ENCODE measurements at regions not wholly inside any gene's neighbourhood (a gene's known extent, or its start where the extent isn't known, plus 50 kb on each side); places are given as distances from the start of the nearest gene placed in this dataset.

DNA sequence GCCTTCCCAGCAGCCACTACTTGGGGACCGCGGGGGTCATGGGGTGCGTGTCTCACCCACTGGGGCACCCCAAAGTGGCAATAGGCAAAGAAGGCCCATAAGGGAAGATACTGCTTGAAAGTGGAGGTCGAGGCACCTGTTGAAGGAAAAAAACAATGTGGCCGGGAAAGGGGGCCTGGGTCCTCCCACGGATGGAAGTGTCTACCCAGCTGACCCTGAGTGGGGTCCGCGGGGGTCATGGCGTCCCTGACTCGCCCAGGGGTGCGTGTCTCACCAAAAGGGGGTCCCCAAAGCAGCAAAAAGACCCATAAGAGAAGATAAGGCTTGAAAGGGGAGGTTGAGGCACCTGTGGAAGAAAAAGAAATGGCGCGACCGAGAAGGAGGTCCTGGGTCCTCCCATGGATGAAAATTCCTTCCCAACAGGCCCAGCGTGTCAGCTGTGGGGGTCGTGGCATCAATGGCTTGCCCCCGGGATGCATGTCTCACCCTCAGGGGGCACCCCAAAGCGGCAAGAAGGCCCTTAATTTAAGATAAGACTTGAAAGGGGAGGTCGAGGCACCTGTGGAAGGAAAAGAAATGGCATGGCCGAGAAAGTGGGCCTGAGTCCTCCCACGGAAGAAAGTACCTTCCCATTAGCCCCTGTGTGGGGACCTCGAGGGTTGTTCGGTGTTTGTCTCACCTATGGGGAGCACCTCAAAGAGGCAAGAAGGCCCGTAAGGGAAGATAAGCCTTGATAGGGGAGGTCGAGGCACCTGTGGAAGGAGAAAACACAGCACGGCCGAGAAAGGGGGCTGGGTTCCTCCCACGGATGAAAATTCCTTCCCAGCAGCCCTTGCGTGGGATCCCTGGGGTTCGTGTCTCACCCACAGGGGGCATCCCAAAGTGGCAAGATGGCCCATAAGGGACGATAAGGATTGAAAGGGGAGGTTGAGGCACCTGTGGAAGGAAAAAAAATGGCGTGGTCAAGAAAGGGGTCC, 266.0 kb downstream of the ALG10 start:
- H3K4me3 ChIP-seq (ENCODE audit: low read depth, low read length): no peak overlapping the region
- DNase-seq (ENCODE audit: low read depth): no peak
- TF ChIP-seq POLR2A (IDR thresholded peaks at IDR 0.05; ENCODE audit: extremely low read depth, insufficient read length) (no peak), CTCF (IDR thresholded peaks at IDR 0.05; ENCODE audit: low read depth, low read length) (no peak), MAX (IDR thresholded peaks at IDR 0.05; ENCODE audit: low read depth, low read length) (no peak), MYC (IDR thresholded peaks at IDR 0.05; ENCODE audit: low read depth, low read length) (no peak)

- TF ChIP-seq CTCF (IDR thresholded peaks at IDR 0.05; ENCODE audit: low read depth, low read length): no peak
- no peak for TF ChIP-seq POLR2A (IDR thresholded peaks at IDR 0.05; ENCODE audit: extremely low read depth, insufficient read length)
- no peak for TF ChIP-seq MAX (IDR thresholded peaks at IDR 0.05; ENCODE audit: low read depth, low read length)
- no peak for TF ChIP-seq MYC (IDR thresholded peaks at IDR 0.05; ENCODE audit: low read depth, low read length)
These were observed 266.7 kb downstream of the ALG10 start for GRCh38 chr12:34288963-34289345.

DNA sequence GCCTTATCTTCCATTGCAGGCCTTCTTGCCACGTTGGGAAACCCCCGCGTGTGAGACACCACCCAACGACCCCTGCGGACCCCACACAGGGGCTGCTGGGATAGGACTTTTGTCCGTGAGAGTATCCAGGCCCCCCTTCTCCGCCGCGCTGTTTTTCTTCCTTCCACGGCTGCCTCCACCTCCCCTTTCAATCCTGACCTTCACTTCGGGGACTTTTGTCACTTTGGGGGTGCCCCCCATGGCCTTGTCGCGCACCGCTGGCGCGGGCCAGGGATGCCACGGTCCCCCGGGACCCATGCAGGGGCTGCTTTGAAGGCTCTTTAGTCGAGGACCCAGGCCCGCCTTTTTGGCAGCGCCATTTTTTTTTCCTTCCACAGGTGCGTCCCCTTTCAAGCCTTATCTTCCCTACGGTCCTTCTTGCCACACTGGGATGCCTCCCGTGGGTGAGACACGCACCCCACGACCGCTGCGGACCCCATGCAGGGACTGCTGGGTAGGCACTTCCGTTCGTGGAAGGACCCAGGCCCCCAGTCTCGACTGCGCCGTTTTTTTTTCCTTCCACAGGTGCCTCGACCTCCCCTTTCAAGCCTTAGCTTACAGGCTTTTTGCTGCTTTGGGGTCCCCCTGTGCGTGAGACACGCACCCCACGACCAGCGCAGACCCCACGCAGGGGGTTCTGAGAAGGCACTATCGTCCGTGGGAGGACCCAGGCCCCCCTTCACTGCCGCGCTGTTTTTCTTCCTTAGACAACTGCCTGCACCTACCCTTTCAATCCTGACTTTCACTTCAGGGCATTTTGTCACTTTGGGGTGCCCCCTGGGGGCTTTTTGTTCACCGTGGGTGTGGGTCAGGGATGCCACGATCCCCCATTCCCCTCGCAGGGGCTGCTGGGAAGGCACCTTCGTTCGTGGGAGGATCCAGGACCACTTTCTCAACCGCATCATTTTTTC, 267.4 kb downstream of the ALG10 start:
- H3K4me3 ChIP-seq (ENCODE audit: low read depth, low read length): no peak overlapping the region
- TF ChIP-seq CTCF (IDR thresholded peaks at IDR 0.05; ENCODE audit: low read depth, low read length): no peak
- TF ChIP-seq MAX (IDR thresholded peaks at IDR 0.05; ENCODE audit: low read depth, low read length): no peak
- TF ChIP-seq POLR2A (IDR thresholded peaks at IDR 0.05; ENCODE audit: extremely low read depth, insufficient read length): no peak
- TF ChIP-seq MYC (IDR thresholded peaks at IDR 0.05; ENCODE audit: low read depth, low read length): no peak
- no peak for DNase-seq (ENCODE audit: low read depth)

More at GRCh38 chr12:34288963-34289345, 266.7 kb downstream of the ALG10 start:
- H3K4me3 ChIP-seq (ENCODE audit: low read depth, low read length): no peak overlapping the region
- no peak for DNase-seq (ENCODE audit: low read depth)

GRCh38 chr12:34290381-34290995, 268.2 kb downstream of the ALG10 start:
- no peak for TF ChIP-seq MYC (IDR thresholded peaks at IDR 0.05; ENCODE audit: low read depth, low read length)
- no peak for TF ChIP-seq POLR2A (IDR thresholded peaks at IDR 0.05; ENCODE audit: extremely low read depth, insufficient read length)
- TF ChIP-seq MAX (IDR thresholded peaks at IDR 0.05; ENCODE audit: low read depth, low read length): no peak
- no peak for TF ChIP-seq CTCF (IDR thresholded peaks at IDR 0.05; ENCODE audit: low read depth, low read length)
- no peak overlapping the region for H3K4me3 ChIP-seq (ENCODE audit: low read depth, low read length)
- no peak for DNase-seq (ENCODE audit: low read depth)

- no peak for DNase-seq (ENCODE audit: low read depth)
- H3K4me3 ChIP-seq (ENCODE audit: low read depth, low read length): no peak overlapping the region
- TF ChIP-seq POLR2A (IDR thresholded peaks at IDR 0.05; ENCODE audit: extremely low read depth, insufficient read length): no peak
- no peak for TF ChIP-seq CTCF (IDR thresholded peaks at IDR 0.05; ENCODE audit: low read depth, low read length)
- TF ChIP-seq MAX (IDR thresholded peaks at IDR 0.05; ENCODE audit: low read depth, low read length): no peak
- TF ChIP-seq MYC (IDR thresholded peaks at IDR 0.05; ENCODE audit: low read depth, low read length): no peak
These were observed 268.7 kb downstream of the ALG10 start for GRCh38 chr12:34291001-34291400.
